ENCODE measurements at regions not wholly inside any gene's neighbourhood (a gene's known extent, or its start where the extent isn't known, plus 50 kb on each side); places are given as distances from the start of the nearest gene placed in this dataset.

GRCh38 chrX:42538405-42538804, 239.6 kb downstream of the PPP1R2C start:
- TF ChIP-seq POLR2A (IDR thresholded peaks at IDR 0.05) (no peak), CTCF (IDR thresholded peaks at IDR 0.05) (no peak)
